ENCODE measurements at regions not wholly inside any gene's neighbourhood (a gene's known extent, or its start where the extent isn't known, plus 50 kb on each side); places are given as distances from the start of the nearest gene placed in this dataset.

GRCh38 chr5:67516948-67517565 is 320.5 kb upstream of the CD180 start:
- DNase-seq (ENCODE audit: low read depth in 2 of 2) = no peak

GRCh38 chr5:67515762-67516161 is 319.2 kb upstream of the CD180 start:
- DNase-seq (ENCODE audit: low read depth in 2 of 2) = no peak

GRCh38 chr5:67515020-67515689 is 318.6 kb upstream of the CD180 start:
- peak; percentile 34 for DNase-seq (ENCODE audit: low read depth in 2 of 2)

- no peak for DNase-seq (ENCODE audit: low read depth in 2 of 2)
Measured at GRCh38 chr5:67512758-67513157, 316.2 kb upstream of the CD180 start.

- DNase-seq (ENCODE audit: low read depth in 2 of 2) = no peak
Measured at GRCh38 chr5:67511911-67512310, 315.3 kb upstream of the CD180 start.

GRCh38 chr5:67510204-67510603 is 313.6 kb upstream of the CD180 start:
- DNase-seq (ENCODE audit: low read depth in 2 of 2) = no peak

GRCh38 chr5:67509402-67510186 is 313.0 kb upstream of the CD180 start:
- no peak for DNase-seq (ENCODE audit: low read depth in 2 of 2)

GRCh38 chr5:67506241-67506640 is 309.6 kb upstream of the CD180 start:
- no peak for DNase-seq (ENCODE audit: low read depth in 2 of 2)

GRCh38 chr5:67502951-67503350 is 306.4 kb upstream of the CD180 start:
- no peak for DNase-seq (ENCODE audit: low read depth in 2 of 2)

- no peak for DNase-seq (ENCODE audit: low read depth in 2 of 2)
Measured at GRCh38 chr5:67496051-67496450, 299.5 kb upstream of the CD180 start.

GRCh38 chr5:67495072-67495471 is 298.5 kb upstream of the CD180 start:
- no peak for DNase-seq (ENCODE audit: low read depth in 2 of 2)

- no peak for DNase-seq (ENCODE audit: low read depth in 2 of 2)
Measured at GRCh38 chr5:67494186-67494855, 297.7 kb upstream of the CD180 start.

GRCh38 chr5:67493676-67494075 is 297.1 kb upstream of the CD180 start:
- no peak for DNase-seq (ENCODE audit: low read depth in 2 of 2)

GRCh38 chr5:67490543-67491321 is 294.1 kb upstream of the CD180 start:
- DNase-seq (ENCODE audit: low read depth in 2 of 2) = no peak

GRCh38 chr5:67488885-67489284 is 292.3 kb upstream of the CD180 start:
- DNase-seq (ENCODE audit: low read depth in 2 of 2) = no peak

GRCh38 chr5:67487862-67488261 is 291.3 kb upstream of the CD180 start:
- DNase-seq (ENCODE audit: low read depth in 2 of 2) = no peak

GRCh38 chr5:67483453-67484030 is 286.9 kb upstream of the CD180 start:
- DNase-seq (ENCODE audit: low read depth in 2 of 2) = no peak

- no peak for DNase-seq (ENCODE audit: low read depth in 2 of 2)
Measured at GRCh38 chr5:67481362-67481761, 284.8 kb upstream of the CD180 start.

GRCh38 chr5:67478337-67478736 is 281.7 kb upstream of the CD180 start:
- DNase-seq (ENCODE audit: low read depth in 2 of 2) = no peak

GRCh38 chr5:67476995-67477394 is 280.4 kb upstream of the CD180 start:
- no peak for DNase-seq (ENCODE audit: low read depth in 2 of 2)

GRCh38 chr5:67476531-67476930 is 279.9 kb upstream of the CD180 start:
- no peak for DNase-seq (ENCODE audit: low read depth in 2 of 2)

Measured in stimulated activated CD8-positive, alpha-beta memory T cell treated with anti-CD3 and anti-CD28 coated beads, Interleukin-15, amount 100 ng/mL, for 48 hours (primary cell).